ENCODE measurements at regions not wholly inside any gene's neighbourhood (a gene's known extent, or its start where the extent isn't known, plus 50 kb on each side); places are given as distances from the start of the nearest gene placed in this dataset.
A peak's percentile ranks its signal among the peaks of the same experiment; 100 is the strongest.

GRCh38 chrX:80511969-80512760 is 91.9 kb downstream of the TENT5D start (continued):
- TF ChIP-seq CHD7 (IDR thresholded peaks at IDR 0.05; ENCODE audit: insufficient replicate concordance, low read length) (no peak), ATF2 (IDR thresholded peaks at IDR 0.05; ENCODE audit: low read length) (no peak), MAX (IDR thresholded peaks at IDR 0.05) (no peak), SP1 (IDR thresholded peaks at IDR 0.05; ENCODE audit: low read depth, low read length) (0 out of 2 replicates have a peak, but pooled peaks have one; percentile 34), CREB1 (IDR thresholded peaks at IDR 0.05) (no peak), KDM1A (IDR thresholded peaks at IDR 0.05; ENCODE audit: borderline replicate concordance, low read length) (no peak), SIRT6 (IDR thresholded peaks at IDR 0.05; ENCODE audit: low read length) (no peak), SIX5 (IDR thresholded peaks at IDR 0.05; ENCODE audit: low read depth, low read length) (no peak), CBX8 (IDR thresholded peaks at IDR 0.05; ENCODE audit: borderline replicate concordance, low read depth, low read length) (no peak)

All from H1 (cell line).